Sigmoid colon (tissue), 6 donors: ENCODE measurements at regions not wholly inside any gene's neighbourhood (a gene's known extent, or its start where the extent isn't known, plus 50 kb on each side); places are given as distances from the start of the nearest gene placed in this dataset.
"Not testable (repeated sequence)": the region's sequence is repeated elsewhere in the genome, so short reads cannot be mapped to it uniquely, and the experiment has no call there.

Experiments
- DNase-seq: peaks from one replicate; pipeline ENCODE4 v3.0.0-alpha.2; 2019
- H3K27ac ChIP-seq, 4 donors: fragments of 200-600 bp; sonication (generic); one replicate each; pipeline ENCODE4 v1.5.1; 2016 to 2019; ENCODE audit warnings: mild to moderate bottlenecking in 1 of 4
- H3K27me3 ChIP-seq, 3 donors: fragments of 200-600 bp; sonication (generic); one replicate each; pipeline ENCODE4 v1.5.1; 2019; ENCODE audit warnings: mild to moderate bottlenecking in 1 of 3
- H3K36me3 ChIP-seq, 4 donors: fragments of 200-600 bp; sonication (generic); one replicate each; pipeline ENCODE4 v1.5.1; 2016 to 2019
- H3K4me1 ChIP-seq, 4 donors: fragments of 200-600 bp; sonication (generic); one replicate each; pipeline ENCODE4 v1.5.1; 2017 to 2019
- H3K4me3 ChIP-seq, 4 donors: fragments of 200-600 bp; sonication (generic); one replicate each; pipeline ENCODE4 v1.5.1; 2017 to 2019; ENCODE audit warnings: mild to moderate bottlenecking in 2 of 4, moderate library complexity in 1 of 4
- H3K9me3 ChIP-seq, 4 donors: fragments of 200-600 bp in 3 of 4; sonication (generic) in 3 of 4; one replicate each; pipeline versions ENCODE4 v1.5.1 to v1.6.1; 2013 to 2019
- EP300 ChIP-seq, 4 donors: sonication (generic); formaldehyde crosslinking; IDR thresholded peaks; one replicate each; pipeline ENCODE4 v1.6.1; 2017; ENCODE audit warnings: antibody characterized with exemption in 4 of 4
- POLR2A ChIP-seq, 2 donors: fragments of 450-650 bp; IDR thresholded peaks; one replicate each; pipeline ENCODE4 v1.6.1; 2016; ENCODE audit warnings: antibody characterized with exemption in 2 of 2, mild to moderate bottlenecking in 2 of 2, moderate library complexity in 2 of 2
- POLR2AphosphoS5 ChIP-seq, 4 donors: sonication (generic); formaldehyde crosslinking; IDR thresholded peaks; one replicate each; pipeline ENCODE4 v1.6.1; 2017; ENCODE audit warnings: antibody characterized with exemption in 4 of 4
- WGBS, 2 donors: extraction: QIAGEN DNeasy Blood & Tissue Kit; methylation state at CpG; one replicate each; pipeline ENCODE4 v1.1.7; 2013; 5-methylcytosine and 5-hydroxymethylcytosine counted together
- intact Hi-C: fragments of 100-400 bp; cut with DNase I; formaldehyde crosslinking; loops from one replicate; pipeline ENCODE4 v1.15.1; 2023
- TF ChIP-seq, protein P1 (sequence below), 4 experiments: fragments of 450-650 bp in 3 of 4; fragments of 200-600 bp in 1 of 4; IDR thresholded peaks; one replicate each; pipeline ENCODE4 v1.5.1; 2016 to 2019; ENCODE audit warnings: antibody characterized with exemption in 4 of 4, mild to moderate bottlenecking in 3 of 4, moderate library complexity in 2 of 4
- donor health status: healthy with polysubstance abuse.
- donor health status: healthy.

GRCh38 chr12:100068305-100068704 lies 74.4 kb downstream of the BLTP3B start:
- Histone ChIP-seq H3K4me3 (no peak overlapping the region), H3K27me3 (no peaks in the 10 kb centered on the region), H3K27ac (no peak overlapping the region), H3K9me3 (no peaks in the 10 kb centered on the region), H3K36me3 (peaks cover 0 to 61% (median 15%) of the 10 kb centered on the region in 4 donors), H3K4me1 (no peaks in the 10 kb centered on the region)
- DNase-seq: no peak
- TF ChIP-seq EP300 (IDR thresholded peaks at IDR 0.05) (no peak), POLR2A (IDR thresholded peaks at IDR 0.05) (no peak), POLR2AphosphoS5 (IDR thresholded peaks at IDR 0.05) (no peak)
- TF ChIP-seq, protein P1, sequence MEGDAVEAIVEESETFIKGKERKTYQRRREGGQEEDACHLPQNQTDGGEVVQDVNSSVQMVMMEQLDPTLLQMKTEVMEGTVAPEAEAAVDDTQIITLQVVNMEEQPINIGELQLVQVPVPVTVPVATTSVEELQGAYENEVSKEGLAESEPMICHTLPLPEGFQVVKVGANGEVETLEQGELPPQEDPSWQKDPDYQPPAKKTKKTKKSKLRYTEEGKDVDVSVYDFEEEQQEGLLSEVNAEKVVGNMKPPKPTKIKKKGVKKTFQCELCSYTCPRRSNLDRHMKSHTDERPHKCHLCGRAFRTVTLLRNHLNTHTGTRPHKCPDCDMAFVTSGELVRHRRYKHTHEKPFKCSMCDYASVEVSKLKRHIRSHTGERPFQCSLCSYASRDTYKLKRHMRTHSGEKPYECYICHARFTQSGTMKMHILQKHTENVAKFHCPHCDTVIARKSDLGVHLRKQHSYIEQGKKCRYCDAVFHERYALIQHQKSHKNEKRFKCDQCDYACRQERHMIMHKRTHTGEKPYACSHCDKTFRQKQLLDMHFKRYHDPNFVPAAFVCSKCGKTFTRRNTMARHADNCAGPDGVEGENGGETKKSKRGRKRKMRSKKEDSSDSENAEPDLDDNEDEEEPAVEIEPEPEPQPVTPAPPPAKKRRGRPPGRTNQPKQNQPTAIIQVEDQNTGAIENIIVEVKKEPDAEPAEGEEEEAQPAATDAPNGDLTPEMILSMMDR (IDR thresholded peaks at IDR 0.05): no peak
- intact Hi-C loops: no loop called here
- 83 to 91% methylated on average over 1 of the region's 1 CpG for WGBS, 2 donors

DNA sequence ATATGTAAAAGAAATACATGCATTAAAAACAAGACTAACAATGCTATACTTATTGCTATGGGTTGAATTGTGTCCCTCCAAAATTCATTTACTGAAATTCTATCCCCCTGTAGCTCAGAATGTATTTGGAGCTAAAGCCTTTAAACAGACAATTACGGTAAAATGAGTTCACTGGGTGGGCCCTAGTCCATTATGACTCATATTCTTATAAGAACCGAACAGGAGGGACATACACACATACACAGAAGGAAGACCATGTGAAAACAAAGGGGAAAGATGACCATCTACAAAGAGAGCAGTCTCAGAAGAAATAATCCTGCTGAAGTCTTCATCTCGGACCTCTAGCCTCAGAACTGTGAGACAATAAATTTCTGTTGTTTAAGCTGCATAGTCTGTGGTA lies 77.1 kb upstream of the ANKS1B start:
- no peak for DNase-seq
- H3K27ac ChIP-seq: no peak overlapping the region
- H3K36me3 ChIP-seq: peaks cover 0 to 41% (median 7%) of the 10 kb centered on the region in 4 donors
- H3K27me3 ChIP-seq: no peaks in the 10 kb centered on the region
- no peaks in the 10 kb centered on the region for H3K4me1 ChIP-seq
- intact Hi-C loops: no loop called here
- H3K4me3 ChIP-seq: no peak overlapping the region
- TF ChIP-seq, protein P1 (IDR thresholded peaks at IDR 0.05): no peak
- TF ChIP-seq POLR2A (IDR thresholded peaks at IDR 0.05): no peak
- no peak for TF ChIP-seq POLR2AphosphoS5 (IDR thresholded peaks at IDR 0.05)
- no peak for TF ChIP-seq EP300 (IDR thresholded peaks at IDR 0.05)
- no peaks in the 10 kb centered on the region for H3K9me3 ChIP-seq
- 90 to 95% methylated on average over 3 of the region's 3 CpGs for WGBS, 2 donors

GRCh38 chr12:100058482-100059029 lies 73.8 kb upstream of the ANKS1B start:
- DNase-seq: no peak
- H3K4me1 ChIP-seq: no peaks in the 10 kb centered on the region
- TF ChIP-seq, protein P1 (IDR thresholded peaks at IDR 0.05): no peak
- no peak for TF ChIP-seq POLR2A (IDR thresholded peaks at IDR 0.05)
- no peak for TF ChIP-seq EP300 (IDR thresholded peaks at IDR 0.05)
- TF ChIP-seq POLR2AphosphoS5 (IDR thresholded peaks at IDR 0.05): no peak
- 91% methylated on average over 3 of the region's 3 CpGs for WGBS, 2 donors
- H3K27me3 ChIP-seq: no peaks in the 10 kb centered on the region
- intact Hi-C loops: no loop called here
- H3K9me3 ChIP-seq: no peaks in the 10 kb centered on the region
- no peak overlapping the region for H3K4me3 ChIP-seq
- no peak overlapping the region for H3K27ac ChIP-seq
- H3K36me3 ChIP-seq: peaks cover 0 to 47% (median 10%) of the 10 kb centered on the region in 4 donors

- H3K27me3 ChIP-seq, H3K9me3 ChIP-seq, H3K27ac ChIP-seq, H3K4me3 ChIP-seq, intact Hi-C loops, H3K4me1 ChIP-seq, DNase-seq: not testable (repeated sequence)
- whole genome bisulfite sequencing, 2 donors: 84 to 91% methylated on average over 3 of the region's 3 CpGs
- H3K36me3 ChIP-seq: peaks cover 4 to 71% (median 11%) of the 10 kb centered on the region in 4 donors
These were observed 61.5 kb upstream of the ANKS1B start for GRCh38 chr12:100046202-100046601.

DNA sequence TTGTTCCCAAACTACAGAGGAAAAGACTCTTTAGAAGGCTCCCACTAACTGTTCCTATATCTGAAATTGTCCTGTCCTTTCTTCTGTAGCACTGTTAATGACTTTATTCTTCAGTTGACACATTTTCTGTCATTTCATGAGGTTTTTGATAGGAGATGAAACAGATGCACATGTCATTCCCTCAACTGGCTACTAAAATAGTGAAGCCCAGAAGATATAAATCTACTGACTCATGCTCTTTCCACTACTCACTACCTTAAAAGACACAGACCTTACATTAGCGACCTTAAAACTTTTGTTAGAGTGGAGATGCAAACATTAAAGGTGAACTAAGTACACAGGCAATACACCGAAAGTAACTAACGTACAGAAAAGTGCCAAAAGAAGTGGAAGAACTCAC lies 59.5 kb upstream of the ANKS1B start:
- Histone ChIP-seq H3K4me3 (no peak overlapping the region), H3K9me3 (no peaks in the 10 kb centered on the region), H3K27ac (no peak overlapping the region), H3K36me3 (peaks cover 1 to 56% (median 11%) of the 10 kb centered on the region in 4 donors), H3K4me1 (no peaks in the 10 kb centered on the region), H3K27me3 (no peaks in the 10 kb centered on the region)
- WGBS, 2 donors: 93 to 97% methylated on average over 3 of the region's 3 CpGs
- TF ChIP-seq, protein P1 (IDR thresholded peaks at IDR 0.05): no peak
- TF ChIP-seq POLR2A (IDR thresholded peaks at IDR 0.05) (no peak), EP300 (IDR thresholded peaks at IDR 0.05) (no peak), POLR2AphosphoS5 (IDR thresholded peaks at IDR 0.05) (no peak)
- no peak for DNase-seq
- intact Hi-C loops: no loop called here
